ENCODE measurements at regions not wholly inside any gene's neighbourhood (a gene's known extent, or its start where the extent isn't known, plus 50 kb on each side); places are given as distances from the start of the nearest gene placed in this dataset.

DNA sequence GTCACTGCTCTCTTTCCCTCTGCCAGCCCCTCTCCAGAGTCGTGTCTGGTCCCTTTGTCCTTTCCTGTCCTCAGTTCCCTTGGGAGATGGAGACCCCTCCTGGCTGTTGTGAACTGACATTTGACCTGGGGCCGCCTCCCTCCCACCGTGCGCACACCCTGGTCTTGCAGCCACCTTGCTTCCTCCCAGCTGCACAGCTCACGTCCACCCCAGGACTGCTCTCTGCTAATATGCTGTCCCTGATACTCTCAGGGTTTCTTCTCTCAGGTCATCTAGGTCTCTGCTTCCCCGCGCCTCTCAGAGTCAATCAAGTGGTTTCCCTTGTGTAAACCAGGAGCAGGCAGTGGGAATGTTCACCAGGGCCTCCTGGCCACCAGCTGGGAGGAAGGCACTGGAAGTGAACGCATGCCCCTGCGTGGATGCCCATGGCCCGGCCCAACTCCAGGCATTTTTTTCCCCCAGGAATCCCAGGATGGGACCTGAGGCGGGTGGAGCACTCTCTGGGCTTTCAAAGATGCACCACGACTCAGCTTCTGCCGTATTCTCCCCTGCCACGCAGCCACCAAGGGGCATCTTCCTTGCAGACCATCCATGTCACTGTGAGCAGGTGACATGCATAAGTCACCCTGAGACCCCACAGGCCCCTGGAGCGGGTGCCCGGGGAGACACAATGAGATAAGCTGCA, 142.4 kb downstream of the OLFM1 start:
- no peak overlapping the region for H3K4me3 ChIP-seq
- TF ChIP-seq EP300 (IDR thresholded peaks at IDR 0.05): no peak
- TF ChIP-seq POLR2AphosphoS5 (IDR thresholded peaks at IDR 0.05): no peak
- no peak for TF ChIP-seq CTCF (IDR thresholded peaks at IDR 0.05)
- no peak for TF ChIP-seq POLR2A (IDR thresholded peaks at IDR 0.05)
- H3K36me3 ChIP-seq: no peaks in the 10 kb centered on the region
- peaks cover 0 to 48% (median 0%) of the 10 kb centered on the region in 3 donors for H3K27me3 ChIP-seq
- peaks cover 0 to 14% (median 12%) of the 10 kb centered on the region in 4 donors for H3K9me3 ChIP-seq
- H3K27ac ChIP-seq: no peak overlapping the region
- intact Hi-C loops (cut with DNase I; ENCODE audit: low total_unique reads): no loop called here
- WGBS, 5 donors: 73 to 77% (median 76%) methylated on average over 15 to 16 of the region's 16 CpGs
- peaks cover 3 to 5% (median 4%) of the 10 kb centered on the region in 4 donors for H3K4me1 ChIP-seq
- no peak for DNase-seq

DNA sequence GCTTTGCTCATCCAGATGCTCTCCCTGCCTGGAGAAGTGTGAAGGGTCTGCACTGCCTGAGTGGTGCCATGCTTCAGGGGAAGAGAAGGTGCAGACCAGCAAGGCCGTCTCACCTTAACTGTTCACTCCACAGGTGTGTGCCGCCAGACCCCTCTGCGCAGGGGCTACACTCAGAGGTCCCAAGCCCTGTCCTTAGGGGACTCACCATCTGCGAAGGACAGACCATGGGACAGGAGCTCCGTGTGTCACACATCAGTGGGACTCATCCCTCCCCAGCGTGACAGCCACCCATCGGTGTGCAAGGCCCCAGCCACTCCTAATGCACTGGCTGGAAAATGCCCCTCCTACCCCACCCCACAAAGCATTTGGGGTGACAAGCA, 142.9 kb downstream of the OLFM1 start:
- no peak overlapping the region for H3K27ac ChIP-seq
- TF ChIP-seq POLR2A (IDR thresholded peaks at IDR 0.05) (no peak), EP300 (IDR thresholded peaks at IDR 0.05) (no peak), CTCF (IDR thresholded peaks at IDR 0.05) (no peak), POLR2AphosphoS5 (IDR thresholded peaks at IDR 0.05) (no peak)
- DNase-seq: no peak
- peaks cover 0 to 14% (median 12%) of the 10 kb centered on the region in 4 donors for H3K9me3 ChIP-seq
- H3K36me3 ChIP-seq: no peaks in the 10 kb centered on the region
- WGBS, 5 donors: 87 to 95% (median 93%) methylated on average over 7 of the region's 7 CpGs
- H3K27me3 ChIP-seq: peaks cover 0 to 46% (median 0%) of the 10 kb centered on the region in 3 donors
- intact Hi-C loops (cut with DNase I; ENCODE audit: low total_unique reads): no loop called here
- H3K4me1 ChIP-seq: no peaks in the 10 kb centered on the region
- H3K4me3 ChIP-seq: no peak overlapping the region

- Histone ChIP-seq H3K4me3 (no peak overlapping the region), H3K27ac (no peak overlapping the region), H3K9me3 (peaks cover 0 to 14% (median 12%) of the 10 kb centered on the region in 4 donors), H3K36me3 (no peaks in the 10 kb centered on the region), H3K27me3 (peaks cover 0 to 46% (median 0%) of the 10 kb centered on the region in 3 donors), H3K4me1 (no peaks in the 10 kb centered on the region)
- DNase-seq: no peak
- 54 to 76% (median 65%) methylated on average over 10 of the region's 10 CpGs for WGBS, 5 donors
- TF ChIP-seq POLR2A (IDR thresholded peaks at IDR 0.05): no peak
- no peak for TF ChIP-seq POLR2AphosphoS5 (IDR thresholded peaks at IDR 0.05)
- TF ChIP-seq EP300 (IDR thresholded peaks at IDR 0.05): no peak
- TF ChIP-seq CTCF (IDR thresholded peaks at IDR 0.05): no peak
- intact Hi-C loops (cut with DNase I; ENCODE audit: low total_unique reads): no loop called here
These were observed 143.5 kb downstream of the OLFM1 start for GRCh38 chr9:135230817-135231520.

- no peak for DNase-seq
- Histone ChIP-seq H3K27me3 (peaks cover 0 to 19% (median 10%) of the 10 kb centered on the region in 3 donors), H3K4me3 (no peak overlapping the region), H3K4me1 (peaks cover 4 to 9% (median 6%) of the 10 kb centered on the region in 4 donors), H3K9me3 (peaks cover 0 to 7% (median 5%) of the 10 kb centered on the region in 4 donors), H3K27ac (no peak overlapping the region), H3K36me3 (no peaks in the 10 kb centered on the region)
- intact Hi-C loops (cut with DNase I; ENCODE audit: low total_unique reads): no loop called here
- TF ChIP-seq POLR2A (IDR thresholded peaks at IDR 0.05): no peak
- no peak for TF ChIP-seq CTCF (IDR thresholded peaks at IDR 0.05)
- TF ChIP-seq POLR2AphosphoS5 (IDR thresholded peaks at IDR 0.05): no peak
- no peak for TF ChIP-seq EP300 (IDR thresholded peaks at IDR 0.05)
- WGBS, 5 donors: 90 to 94% (median 93%) methylated on average over 15 to 20 of the region's 20 CpGs
These were observed 151.8 kb downstream of the OLFM1 start for GRCh38 chr9:135239100-135239768.

All from stomach (tissue), 8 donors.